Thoracic aorta (tissue), 2 donors: ENCODE measurements at regions not wholly inside any gene's neighbourhood (a gene's known extent, or its start where the extent isn't known, plus 50 kb on each side); places are given as distances from the start of the nearest gene placed in this dataset.

ENCODE experiments used
- ATAC-seq: fragments of 150-250 bp; one replicate; pipeline ENCODE4 v1.8.0; 2017; ENCODE audit warnings: low read depth; ENCODE audit not compliant: insufficient number of reproducible peaks, low FRiP score
- DNase-seq: peaks from one replicate; pipeline ENCODE4 v3.0.0-alpha.2; 2020; ENCODE audit warnings: low spot score
- H3K27ac ChIP-seq, 2 donors: fragments of 200-600 bp; sonication (generic); 1 replicate in 1 of 2; 2 replicates in 1 of 2; pipeline ENCODE4 v1.5.1; 2016; ENCODE audit warnings: mild to moderate bottlenecking in 2 of 2, moderate library complexity in 2 of 2
- H3K27me3 ChIP-seq: fragments of 200-600 bp; sonication (generic); replicated peaks from 2 replicates; pipeline ENCODE4 v1.6.0; 2016; ENCODE audit warnings: mild to moderate bottlenecking; ENCODE audit not compliant: insufficient read depth
- H3K36me3 ChIP-seq: fragments of 200-600 bp; sonication (generic); one replicate; pipeline ENCODE4 v1.5.1; 2016
- H3K4me1 ChIP-seq, 2 donors: fragments of 200-600 bp; sonication (generic); 1 replicate in 1 of 2; 2 replicates in 1 of 2; pipeline versions ENCODE4 v1.5.1 to v1.6.0; 2016; ENCODE audit warnings: low read depth in 2 of 2, mild to moderate bottlenecking in 1 of 2; ENCODE audit not compliant: control insufficient read depth in 1 of 2
- H3K4me3 ChIP-seq: fragments of 200-600 bp; sonication (generic); 2 replicates; pipeline ENCODE4 v1.5.1; 2016; ENCODE audit warnings: mild to moderate bottlenecking
- H3K9me3 ChIP-seq: fragments of 200-600 bp; sonication (generic); 2 replicates; pipeline ENCODE4 v1.5.1; 2016
- TF ChIP-seq, protein P1 (sequence below): fragments of 200-600 bp; sonication (generic); IDR thresholded peaks from one replicate; pipeline ENCODE4 v1.5.1; 2019; ENCODE audit warnings: antibody characterized with exemption

GRCh38 chr14:21866479-21866878 is 192.9 kb upstream of the OR4E1 start:
- no peaks in the 10 kb centered on the region for H3K36me3 ChIP-seq
- no peaks in the 10 kb centered on the region for H3K27me3 ChIP-seq
- TF ChIP-seq, protein P1, sequence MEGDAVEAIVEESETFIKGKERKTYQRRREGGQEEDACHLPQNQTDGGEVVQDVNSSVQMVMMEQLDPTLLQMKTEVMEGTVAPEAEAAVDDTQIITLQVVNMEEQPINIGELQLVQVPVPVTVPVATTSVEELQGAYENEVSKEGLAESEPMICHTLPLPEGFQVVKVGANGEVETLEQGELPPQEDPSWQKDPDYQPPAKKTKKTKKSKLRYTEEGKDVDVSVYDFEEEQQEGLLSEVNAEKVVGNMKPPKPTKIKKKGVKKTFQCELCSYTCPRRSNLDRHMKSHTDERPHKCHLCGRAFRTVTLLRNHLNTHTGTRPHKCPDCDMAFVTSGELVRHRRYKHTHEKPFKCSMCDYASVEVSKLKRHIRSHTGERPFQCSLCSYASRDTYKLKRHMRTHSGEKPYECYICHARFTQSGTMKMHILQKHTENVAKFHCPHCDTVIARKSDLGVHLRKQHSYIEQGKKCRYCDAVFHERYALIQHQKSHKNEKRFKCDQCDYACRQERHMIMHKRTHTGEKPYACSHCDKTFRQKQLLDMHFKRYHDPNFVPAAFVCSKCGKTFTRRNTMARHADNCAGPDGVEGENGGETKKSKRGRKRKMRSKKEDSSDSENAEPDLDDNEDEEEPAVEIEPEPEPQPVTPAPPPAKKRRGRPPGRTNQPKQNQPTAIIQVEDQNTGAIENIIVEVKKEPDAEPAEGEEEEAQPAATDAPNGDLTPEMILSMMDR = no peak
- H3K9me3 ChIP-seq = no peaks in the 10 kb centered on the region
- no peak overlapping the region for H3K4me3 ChIP-seq
- DNase-seq (no peak), ATAC-seq (no peak)
- H3K27ac ChIP-seq = no peak overlapping the region
- H3K4me1 ChIP-seq = no peaks in the 10 kb centered on the region

- no peaks in the 10 kb centered on the region for H3K9me3 ChIP-seq
- no peak for ATAC-seq
- no peak overlapping the region for H3K4me3 ChIP-seq
- no peaks in the 10 kb centered on the region for H3K36me3 ChIP-seq
- TF ChIP-seq, protein P1 = no peak
- H3K4me1 ChIP-seq = no peaks in the 10 kb centered on the region
- DNase-seq = no peak
- no peaks in the 10 kb centered on the region for H3K27me3 ChIP-seq
- no peak overlapping the region for H3K27ac ChIP-seq
Measured at GRCh38 chr14:21863289-21863688, 189.7 kb upstream of the OR4E1 start.

DNA sequence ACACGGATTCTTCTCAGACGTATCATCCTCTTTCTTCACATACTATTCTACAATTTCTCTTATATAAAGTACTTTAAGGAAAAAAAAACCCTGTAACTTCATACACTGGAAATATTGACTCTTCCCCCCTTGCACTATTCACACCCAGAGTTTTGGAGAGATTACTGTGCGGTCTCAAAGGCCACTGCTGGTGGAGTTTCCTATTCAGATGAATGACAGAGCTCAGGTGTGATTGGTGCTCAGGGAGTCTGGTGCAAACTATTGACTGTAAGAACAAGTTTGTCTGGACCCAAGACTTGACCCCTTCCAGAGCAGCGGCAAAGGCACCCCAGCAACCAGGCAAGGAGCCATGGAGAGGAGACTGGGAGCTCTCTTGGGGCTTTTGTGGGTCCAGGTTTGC is 187.5 kb upstream of the OR4E1 start:
- ATAC-seq (no peak), DNase-seq (no peak)
- no peak overlapping the region for H3K27ac ChIP-seq
- no peak overlapping the region for H3K4me3 ChIP-seq
- H3K4me1 ChIP-seq = no peaks in the 10 kb centered on the region
- H3K9me3 ChIP-seq = no peaks in the 10 kb centered on the region
- H3K27me3 ChIP-seq = no peaks in the 10 kb centered on the region
- no peaks in the 10 kb centered on the region for H3K36me3 ChIP-seq
- TF ChIP-seq, protein P1 = no peak

DNA sequence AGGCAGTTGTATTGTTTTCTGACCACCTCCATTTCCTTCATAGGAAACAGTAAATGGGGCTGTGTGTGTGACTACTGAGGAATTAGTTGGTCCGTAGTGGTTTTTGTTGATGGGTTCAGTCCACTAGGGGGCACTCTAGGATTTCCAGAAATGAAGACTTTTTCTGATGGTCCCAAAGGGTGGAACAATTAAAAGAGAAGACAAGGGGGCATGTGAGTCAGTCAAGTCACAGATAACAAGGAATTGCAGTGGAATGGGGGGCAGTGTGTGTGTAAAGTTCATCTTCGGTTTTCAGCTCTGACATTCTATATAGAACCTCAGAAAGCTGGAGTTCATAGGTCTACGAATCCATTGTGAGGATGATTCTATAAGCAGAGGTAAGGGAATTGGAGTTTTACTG is 186.6 kb upstream of the OR4E1 start:
- Histone ChIP-seq H3K27ac (no peak overlapping the region), H3K27me3 (no peaks in the 10 kb centered on the region), H3K4me1 (no peaks in the 10 kb centered on the region), H3K9me3 (no peaks in the 10 kb centered on the region), H3K36me3 (no peaks in the 10 kb centered on the region), H3K4me3 (no peak overlapping the region)
- ATAC-seq = no peak
- DNase-seq = no peak
- TF ChIP-seq, protein P1 = no peak

GRCh38 chr14:21852775-21853174 is 179.2 kb upstream of the OR4E1 start:
- DNase-seq = no peak
- Histone ChIP-seq H3K27me3 (no peaks in the 10 kb centered on the region), H3K36me3 (no peaks in the 10 kb centered on the region), H3K4me1 (no peaks in the 10 kb centered on the region), H3K4me3 (no peak overlapping the region), H3K9me3 (no peaks in the 10 kb centered on the region), H3K27ac (no peak overlapping the region)
- TF ChIP-seq, protein P1 = no peak
- no peak for ATAC-seq
